ENCODE measurements at regions not wholly inside any gene's neighbourhood (a gene's known extent, or its start where the extent isn't known, plus 50 kb on each side); places are given as distances from the start of the nearest gene placed in this dataset.

GRCh38 chr2:2472044-2472443 lies 141.0 kb upstream of the MYT1L start:
- TF ChIP-seq, protein P1, sequence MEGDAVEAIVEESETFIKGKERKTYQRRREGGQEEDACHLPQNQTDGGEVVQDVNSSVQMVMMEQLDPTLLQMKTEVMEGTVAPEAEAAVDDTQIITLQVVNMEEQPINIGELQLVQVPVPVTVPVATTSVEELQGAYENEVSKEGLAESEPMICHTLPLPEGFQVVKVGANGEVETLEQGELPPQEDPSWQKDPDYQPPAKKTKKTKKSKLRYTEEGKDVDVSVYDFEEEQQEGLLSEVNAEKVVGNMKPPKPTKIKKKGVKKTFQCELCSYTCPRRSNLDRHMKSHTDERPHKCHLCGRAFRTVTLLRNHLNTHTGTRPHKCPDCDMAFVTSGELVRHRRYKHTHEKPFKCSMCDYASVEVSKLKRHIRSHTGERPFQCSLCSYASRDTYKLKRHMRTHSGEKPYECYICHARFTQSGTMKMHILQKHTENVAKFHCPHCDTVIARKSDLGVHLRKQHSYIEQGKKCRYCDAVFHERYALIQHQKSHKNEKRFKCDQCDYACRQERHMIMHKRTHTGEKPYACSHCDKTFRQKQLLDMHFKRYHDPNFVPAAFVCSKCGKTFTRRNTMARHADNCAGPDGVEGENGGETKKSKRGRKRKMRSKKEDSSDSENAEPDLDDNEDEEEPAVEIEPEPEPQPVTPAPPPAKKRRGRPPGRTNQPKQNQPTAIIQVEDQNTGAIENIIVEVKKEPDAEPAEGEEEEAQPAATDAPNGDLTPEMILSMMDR (IDR thresholded peaks at IDR 0.05; ENCODE audit: insufficient read depth, low read length, poor library complexity, severe bottlenecking): no peak
- TF ChIP-seq EZH2phosphoT487 (conservative IDR thresholded peaks at IDR 0.05; ENCODE audit: low read length): no peak

All from SU-DHL-6 (cell line).